ENCODE measurements at regions not wholly inside any gene's neighbourhood (a gene's known extent, or its start where the extent isn't known, plus 50 kb on each side); places are given as distances from the start of the nearest gene placed in this dataset.

DNA sequence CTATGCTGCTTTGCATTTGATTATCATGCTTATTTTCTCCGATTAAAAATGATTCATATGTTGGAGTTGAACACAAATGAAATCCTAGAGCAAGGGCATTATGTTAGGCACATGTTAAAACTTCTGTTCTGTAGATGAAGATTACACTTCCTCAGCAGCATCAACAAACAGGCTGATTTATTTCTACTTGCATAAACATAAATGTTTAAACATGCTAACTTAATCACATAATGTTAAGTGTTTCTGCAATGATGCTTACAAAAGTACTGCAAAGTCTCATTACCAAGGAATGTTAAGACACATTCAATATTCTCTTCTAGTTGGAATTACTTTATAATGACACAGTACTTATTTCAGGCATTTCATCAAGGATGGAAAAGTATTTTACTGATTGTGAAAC lies 770.8 kb downstream of the ANKRD7 start:
- no peak for TF ChIP-seq SPI1 (IDR thresholded peaks at IDR 0.05; ENCODE audit: low read depth, low read length)
- TF ChIP-seq POLR2AphosphoS5 (IDR thresholded peaks at IDR 0.05; ENCODE audit: low read depth, low read length), result no peak
- TF ChIP-seq POLR2A (IDR thresholded peaks at IDR 0.05; ENCODE audit: low read depth, low read length), result no peak
- TF ChIP-seq TAF1 (IDR thresholded peaks at IDR 0.05; ENCODE audit: low read depth, low read length), result no peak
- no peak for TF ChIP-seq PAX5 (IDR thresholded peaks at IDR 0.05; ENCODE audit: insufficient read depth, low read length, severe bottlenecking)
